AG09319 (cell line): ENCODE measurements at regions not wholly inside any gene's neighbourhood (a gene's known extent, or its start where the extent isn't known, plus 50 kb on each side); places are given as distances from the start of the nearest gene placed in this dataset.

Experiments
- DNase-seq: peaks from one replicate; pipeline ENCODE4 v3.0.0-alpha.2; 2010; ENCODE audit warnings: low read depth; ENCODE audit errors: extremely low read depth
- CTCF ChIP-seq: IDR thresholded peaks from 2 replicates; pipeline ENCODE4 v1.5.1; 2011; ENCODE audit warnings: low read depth, mild to moderate bottlenecking, inconsistent platforms, low read length, moderate library complexity

- no peak for TF ChIP-seq CTCF
Measured at GRCh38 chr3:105085506-105085905, 281.2 kb upstream of the ALCAM start.

DNA sequence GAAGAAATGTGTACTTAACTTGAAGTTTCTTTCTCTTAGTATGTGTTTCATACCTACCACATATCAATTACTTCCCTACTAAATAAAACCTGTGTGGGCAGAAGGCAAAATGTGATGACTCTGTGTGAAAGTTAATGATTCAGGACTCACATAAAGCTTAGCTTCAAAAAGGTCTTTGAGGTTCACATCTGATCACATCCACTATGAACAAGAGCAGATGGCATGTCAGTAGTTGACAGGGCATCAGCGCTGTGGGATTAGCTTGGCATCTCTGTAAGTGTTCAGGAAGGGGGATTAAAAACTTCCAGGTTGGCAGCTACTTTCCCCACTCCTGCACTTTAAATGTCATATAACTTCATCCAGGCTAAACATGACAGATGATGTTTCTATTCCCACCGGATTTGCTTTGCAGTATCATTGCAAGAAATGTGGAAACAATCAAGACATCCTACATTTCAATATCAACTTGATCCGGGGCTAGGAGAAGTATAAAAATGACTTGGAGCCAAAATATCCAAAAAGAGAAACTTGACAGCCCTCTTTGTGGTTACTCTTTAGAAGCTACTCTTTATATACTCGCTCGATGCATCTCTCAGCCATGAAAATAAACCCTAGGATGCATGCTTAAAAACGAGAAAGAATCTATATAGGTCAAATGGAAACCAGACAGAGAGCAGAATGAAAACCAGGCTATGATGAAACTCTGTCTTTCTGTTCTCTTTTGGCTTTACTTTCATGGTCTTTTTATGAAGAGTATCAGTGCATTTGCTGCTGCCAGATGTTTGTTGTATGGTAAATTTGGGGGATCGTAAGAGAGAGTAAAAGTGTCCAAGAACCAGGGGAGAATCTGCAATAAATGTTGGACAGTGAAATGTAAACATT, 273.1 kb upstream of the ALCAM start:
- no peak for TF ChIP-seq CTCF
- DNase-seq, result no peak

More at GRCh38 chr3:105085506-105085905, 281.2 kb upstream of the ALCAM start:
- no peak for DNase-seq

- no peak for DNase-seq
- TF ChIP-seq CTCF, result no peak
Measured at GRCh38 chr3:105094588-105094987, 272.1 kb upstream of the ALCAM start.

DNA sequence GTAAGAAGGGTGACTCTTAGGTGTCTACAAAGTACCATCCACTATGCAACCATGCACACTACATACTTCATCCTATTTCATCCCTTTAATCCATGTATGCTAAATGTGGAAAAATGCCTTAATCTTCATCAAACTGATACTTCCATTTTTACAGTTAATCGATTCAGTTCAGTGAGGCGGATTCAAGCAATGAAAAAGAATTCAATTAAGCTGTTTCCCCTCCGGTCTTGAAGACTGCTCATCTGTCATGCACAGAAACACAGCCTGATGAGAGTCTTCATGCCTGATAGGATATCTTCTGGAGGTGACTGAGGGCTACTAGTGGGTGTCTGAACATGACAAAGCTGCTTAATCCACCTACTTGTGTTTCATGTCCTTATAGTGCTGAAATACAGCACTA, 270.6 kb upstream of the ALCAM start:
- TF ChIP-seq CTCF, result no peak
- DNase-seq, result no peak

GRCh38 chr3:105101603-105102002, 265.1 kb upstream of the ALCAM start:
- no peak for DNase-seq
- no peak for TF ChIP-seq CTCF

GRCh38 chr3:105103139-105103538, 263.6 kb upstream of the ALCAM start:
- no peak for DNase-seq
- TF ChIP-seq CTCF, result no peak

GRCh38 chr3:105108823-105109222, 257.9 kb upstream of the ALCAM start:
- no peak for DNase-seq
- no peak for TF ChIP-seq CTCF
